Common myeloid progenitor, CD34-positive (primary cell): ENCODE measurements at regions not wholly inside any gene's neighbourhood (a gene's known extent, or its start where the extent isn't known, plus 50 kb on each side); places are given as distances from the start of the nearest gene placed in this dataset.

ENCODE experiments used
- CTCF ChIA-PET: fragments of 350-600 bp; sonication (Branson Sonifier 250); formaldehyde crosslinking; loops from one replicate; lab custom pipeline; 2021; ENCODE audit warnings: antibody characterized with exemption; lab: Charles Lee
- POLR2A ChIA-PET: fragments of 350-600 bp; sonication (Branson Sonifier 250); formaldehyde crosslinking; loops from one replicate; lab custom pipeline; 2021; ENCODE audit warnings: antibody characterized with exemption; lab: Charles Lee
- DNase-seq, 3 donors: peaks; one replicate each; pipeline versions ENCODE4 v3.0.0 to v3.0.0-alpha.2; 2013
- H3K27ac ChIP-seq, 2 experiments: 1 replicate in 1 of 2; 2 replicates in 1 of 2; pipeline ENCODE4 v1.7.0; 2013; ENCODE audit warnings: inconsistent platforms in 2 of 2, low read length in 2 of 2, mild to moderate bottlenecking in 2 of 2, low read depth in 1 of 2, moderate library complexity in 1 of 2; ENCODE audit not compliant: severe bottlenecking in 2 of 2, insufficient read depth in 1 of 2, poor library complexity in 1 of 2
- H3K27me3 ChIP-seq, 5 experiments: replicated peaks in 2 of 5; 1 replicate in 3 of 5; 2 replicates in 2 of 5; pipeline versions ENCODE4 v1.6.1 to v1.7.0; 2013; ENCODE audit warnings: low read length in 4 of 5, mild to moderate bottlenecking in 2 of 5, moderate library complexity in 2 of 5, inconsistent platforms in 1 of 5; ENCODE audit not compliant: insufficient read depth in 5 of 5, control insufficient read depth in 4 of 5
- H3K36me3 ChIP-seq, 4 experiments: 1 replicate in 2 of 4; 2 replicates in 2 of 4; pipeline versions ENCODE4 v1.6.1 to v1.7.0; 2013; ENCODE audit warnings: low read length in 3 of 4, control low read depth in 1 of 4, mild to moderate bottlenecking in 1 of 4; ENCODE audit not compliant: control insufficient read depth in 4 of 4, insufficient read depth in 4 of 4
- H3K4me1 ChIP-seq, 4 experiments: 1 replicate in 3 of 4; 2 replicates in 1 of 4; pipeline versions ENCODE4 v1.6.1 to v1.7.1; 2013; ENCODE audit warnings: low read length in 3 of 4, mild to moderate bottlenecking in 3 of 4, control low read depth in 1 of 4, inconsistent platforms in 1 of 4, moderate library complexity in 1 of 4; ENCODE audit not compliant: control insufficient read depth in 4 of 4, insufficient read depth in 4 of 4; ENCODE audit errors: control extremely low read depth in 1 of 4
- H3K4me3 ChIP-seq, 7 experiments: 1 replicate in 4 of 7; 2 replicates in 3 of 7; pipeline versions ENCODE4 v1.5.1 to v1.7.0; 2013; ENCODE audit warnings: mild to moderate bottlenecking in 7 of 7, low read length in 6 of 7, moderate library complexity in 6 of 7, inconsistent platforms in 2 of 7, low read depth in 2 of 7, control low read depth in 1 of 7; ENCODE audit not compliant: insufficient read depth in 4 of 7, control insufficient read depth in 1 of 7; ENCODE audit errors: extremely low read depth in 1 of 7
- H3K9me3 ChIP-seq, 5 experiments: 1 replicate in 4 of 5; 2 replicates in 1 of 5; pipeline versions ENCODE4 v1.6.1 to v1.7.1; 2013; ENCODE audit warnings: low read length in 4 of 5, mild to moderate bottlenecking in 2 of 5, inconsistent platforms in 1 of 5, low read depth in 1 of 5, moderate library complexity in 1 of 5; ENCODE audit not compliant: control insufficient read depth in 4 of 5, insufficient read depth in 2 of 5; ENCODE audit errors: control extremely low read depth in 1 of 5
- WGBS: methylation state at CpG from one replicate; pipeline ENCODE4 v1.1.5; 2013; ENCODE audit not compliant: insufficient coverage; 5-methylcytosine and 5-hydroxymethylcytosine counted together

DNA sequence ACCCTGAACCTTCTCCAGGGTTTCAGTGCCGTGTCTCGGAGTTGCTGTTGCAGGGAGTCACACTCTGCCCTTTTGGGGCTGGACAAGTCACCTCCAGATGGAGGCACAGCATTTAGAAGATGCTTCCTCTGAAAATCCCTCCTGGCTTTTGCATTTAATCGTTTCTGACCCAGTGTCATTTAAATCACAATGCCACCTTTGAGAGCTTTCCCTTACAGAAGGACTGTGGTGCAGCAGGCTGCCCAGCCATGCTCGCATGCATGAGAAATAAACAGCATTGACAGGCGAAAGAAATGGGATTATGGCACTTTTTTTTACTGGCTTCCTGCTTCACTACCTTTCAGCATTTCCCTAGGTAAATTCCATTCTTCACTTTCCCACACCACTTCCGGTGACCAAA lies 113.4 kb upstream of the DYRK2 start:
- 88% methylated on average over 6 of the region's 6 CpGs for WGBS
- ChIA-PET POLR2A (no interaction called here), CTCF (no interaction called here)
- Histone ChIP-seq H3K27me3 (no peaks in the 10 kb centered on the region), H3K4me3 (no peak overlapping the region), H3K4me1 (no peaks in the 10 kb centered on the region), H3K9me3 (no peaks in the 10 kb centered on the region), H3K27ac (no peak overlapping the region), H3K36me3 (no peaks in the 10 kb centered on the region)
- no peak for DNase-seq

DNA sequence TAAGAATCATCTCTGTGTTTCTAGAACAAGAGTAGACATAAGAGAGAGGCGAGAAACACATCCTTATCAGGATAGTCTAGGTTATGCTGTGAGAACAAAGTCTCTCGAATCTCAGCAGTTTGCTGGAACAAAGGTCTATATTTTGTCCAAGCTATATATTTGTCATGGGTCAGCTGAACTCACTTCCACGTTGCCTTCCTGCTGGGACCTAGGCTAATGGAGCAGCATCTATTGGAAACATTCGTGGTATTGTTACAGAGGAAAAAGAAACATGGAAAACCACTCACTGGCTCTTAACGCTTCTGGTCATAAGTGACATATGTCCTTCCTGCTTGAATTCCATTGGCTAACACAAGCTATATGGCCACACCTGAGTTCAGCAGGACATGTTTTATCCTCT lies 112.6 kb upstream of the DYRK2 start:
- no peaks in the 10 kb centered on the region for H3K36me3 ChIP-seq
- POLR2A ChIA-PET: no interaction called here
- CTCF ChIA-PET: interaction anchor here (0.6 kb wide), 1 partner anchor 82 kb away, joined by 3 read pairs; no protein-coding TSS in a partner anchor
- no peak overlapping the region for H3K4me3 ChIP-seq
- DNase-seq: no peak
- no peaks in the 10 kb centered on the region for H3K27me3 ChIP-seq
- no peaks in the 10 kb centered on the region for H3K4me1 ChIP-seq
- no peak overlapping the region for H3K27ac ChIP-seq
- no peaks in the 10 kb centered on the region for H3K9me3 ChIP-seq
- WGBS: 100% methylated on average over 5 of the region's 5 CpGs

DNA sequence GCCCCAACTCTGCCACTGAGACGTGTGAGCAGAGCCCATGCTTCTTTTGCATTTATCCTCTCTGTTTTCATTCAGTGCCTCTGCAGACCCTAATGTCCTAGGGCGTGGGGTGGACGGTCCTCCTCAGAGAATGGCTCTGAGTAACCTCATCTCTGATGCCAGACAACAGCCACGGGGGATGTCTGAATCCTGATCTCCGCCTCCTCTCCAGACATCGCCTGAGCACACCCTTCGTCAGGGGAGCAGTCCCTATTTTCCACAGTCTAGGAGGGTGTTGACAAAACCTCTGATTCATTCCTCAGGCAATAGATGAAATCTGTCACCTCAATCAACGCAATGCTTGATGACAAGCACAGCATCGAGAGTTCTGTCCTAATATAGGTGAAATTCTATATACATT lies 109.2 kb upstream of the DYRK2 start:
- H3K27me3 ChIP-seq: no peaks in the 10 kb centered on the region
- no peak for DNase-seq

DNA sequence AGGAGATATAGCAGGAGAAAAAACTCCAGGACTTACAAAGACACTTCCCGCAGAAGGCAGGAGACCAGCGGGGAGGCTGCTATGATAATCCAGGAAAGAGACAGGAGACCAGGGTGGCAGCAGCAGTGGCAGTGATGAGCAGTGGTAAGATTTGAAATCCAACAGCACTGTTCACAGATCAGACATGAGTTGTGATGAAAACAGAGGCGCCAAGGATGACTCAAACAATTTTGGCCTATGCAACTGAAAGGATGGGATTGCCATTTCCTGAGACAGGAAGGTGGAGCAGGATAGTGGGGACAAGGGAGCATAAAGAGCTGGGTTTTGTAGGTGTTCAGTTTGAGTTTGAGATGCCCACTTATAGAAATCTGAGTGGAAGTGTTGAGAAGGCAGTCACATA lies 108.6 kb upstream of the DYRK2 start:
- CTCF ChIA-PET: no interaction called here
- Histone ChIP-seq H3K36me3 (no peaks in the 10 kb centered on the region), H3K4me1 (no peaks in the 10 kb centered on the region), H3K27ac (no peak overlapping the region), H3K9me3 (no peaks in the 10 kb centered on the region), H3K27me3 (no peaks in the 10 kb centered on the region), H3K4me3 (no peak overlapping the region)
- 100% methylated on average over 3 of the region's 3 CpGs for WGBS
- POLR2A ChIA-PET: no interaction called here
- no peak for DNase-seq

More for the DNA sequence above, 109.2 kb upstream of the DYRK2 start:
- CTCF ChIA-PET: no interaction called here
- 88% methylated on average over 7 of the region's 9 CpGs for WGBS
- no peaks in the 10 kb centered on the region for H3K9me3 ChIP-seq
- POLR2A ChIA-PET: no interaction called here
- H3K4me3 ChIP-seq: no peak overlapping the region
- H3K36me3 ChIP-seq: no peaks in the 10 kb centered on the region
- H3K4me1 ChIP-seq: no peaks in the 10 kb centered on the region
- H3K27ac ChIP-seq: no peak overlapping the region

DNA sequence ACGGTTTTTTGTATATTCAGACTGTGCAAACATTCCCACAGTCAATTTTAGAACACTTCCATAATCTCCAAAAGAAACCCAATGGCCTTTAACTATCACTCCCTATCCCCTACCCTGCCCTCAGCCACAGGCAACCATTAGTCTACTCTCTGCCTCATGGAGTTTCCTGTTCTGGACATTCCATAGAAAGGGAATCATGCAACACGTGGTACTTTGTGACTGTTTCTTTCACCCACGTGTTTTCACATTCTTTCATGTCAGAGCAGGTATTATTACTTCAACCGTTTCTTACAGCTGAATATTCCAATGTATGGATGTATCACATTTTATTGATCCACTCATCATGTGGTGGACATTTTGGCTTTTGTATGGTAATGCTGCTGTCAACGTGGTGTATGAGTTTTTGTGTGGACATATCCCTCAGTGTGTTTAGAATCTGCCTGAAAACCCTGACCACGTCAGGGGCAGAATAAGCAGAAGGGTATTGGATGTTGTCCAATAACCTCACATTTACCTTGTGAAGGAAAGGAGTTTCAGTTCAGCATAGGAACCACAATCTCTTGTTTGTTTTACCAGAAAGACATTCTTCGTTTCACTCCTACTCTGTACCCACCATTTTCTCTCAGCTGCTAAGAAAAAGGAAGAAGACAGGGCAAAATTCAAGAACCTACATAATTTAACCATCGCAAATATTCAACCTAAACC lies 107.5 kb upstream of the DYRK2 start:
- POLR2A ChIA-PET: no interaction called here

DNA sequence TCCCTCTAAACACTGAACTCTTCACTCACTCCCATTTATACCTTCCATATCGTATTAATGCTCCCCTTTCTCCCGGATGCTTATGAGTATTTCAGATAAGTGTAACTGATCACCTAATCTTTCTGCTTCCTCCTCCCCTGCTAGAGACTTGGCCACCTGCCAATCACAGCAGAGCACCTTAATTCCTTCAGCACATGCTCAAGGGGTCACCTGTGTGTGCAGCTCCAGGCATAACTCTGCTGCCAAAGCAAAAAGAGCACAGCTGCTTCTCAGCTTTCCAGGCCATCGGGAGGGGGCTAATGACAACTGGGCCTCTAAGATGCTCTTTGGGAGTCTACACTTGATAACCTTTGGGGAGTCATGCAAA lies 106.9 kb upstream of the DYRK2 start:
- Histone ChIP-seq H3K27me3 (no peaks in the 10 kb centered on the region), H3K4me3 (no peak overlapping the region), H3K9me3 (no peaks in the 10 kb centered on the region), H3K36me3 (no peaks in the 10 kb centered on the region), H3K4me1 (peaks cover 0 to 2% (median 0%) of the 10 kb centered on the region in 4 experiments), H3K27ac (no peak overlapping the region)
- DNase-seq: no peak
- CTCF ChIA-PET: no interaction called here
- POLR2A ChIA-PET: no interaction called here
- 90% methylated on average over 2 of the region's 3 CpGs for WGBS

More for the DNA sequence above, 107.5 kb upstream of the DYRK2 start:
- no peak for DNase-seq
- no peaks in the 10 kb centered on the region for H3K27me3 ChIP-seq
- peaks cover 0 to 2% (median 0%) of the 10 kb centered on the region in 4 experiments for H3K4me1 ChIP-seq
- H3K27ac ChIP-seq: no peak overlapping the region
- 87% methylated on average over 3 of the region's 8 CpGs for WGBS
- H3K9me3 ChIP-seq: no peaks in the 10 kb centered on the region
- CTCF ChIA-PET: no interaction called here
- H3K36me3 ChIP-seq: no peaks in the 10 kb centered on the region
- no peak overlapping the region for H3K4me3 ChIP-seq

DNA sequence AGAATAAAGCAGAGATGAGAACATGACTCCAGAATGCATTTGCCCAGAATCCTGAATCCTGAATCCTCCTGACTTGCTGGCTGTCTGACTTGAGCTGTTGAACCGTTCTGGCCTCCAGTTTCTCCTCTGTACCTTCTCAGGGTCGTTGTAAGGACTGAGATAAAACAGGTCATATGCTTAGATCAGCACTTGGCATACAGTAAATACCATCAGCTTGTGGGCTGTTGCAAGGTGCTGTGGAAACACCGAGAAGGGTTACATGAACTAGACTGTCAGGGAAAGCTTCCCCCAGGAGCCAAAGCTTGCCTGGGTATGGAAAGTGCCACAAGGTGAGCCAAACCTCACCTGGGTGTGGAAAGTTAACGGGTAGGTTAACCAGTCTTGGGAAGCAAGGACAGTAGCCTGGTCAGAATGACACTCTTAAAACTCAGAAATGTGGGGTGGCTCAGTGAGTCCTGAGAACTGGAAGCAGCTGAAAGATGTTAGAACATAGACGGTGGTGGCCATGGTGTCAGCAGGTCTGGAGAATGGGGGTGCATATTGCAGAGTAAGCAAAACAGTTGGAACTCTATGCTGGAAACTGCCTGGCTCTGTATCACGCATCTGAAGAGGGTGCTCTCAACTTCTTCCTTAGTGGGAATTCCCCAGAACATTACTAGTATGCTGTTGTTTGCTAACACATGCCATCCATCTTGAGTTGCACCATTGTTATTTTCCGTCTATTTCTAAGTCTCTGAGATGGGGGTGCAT lies 105.3 kb upstream of the DYRK2 start:
- 95% methylated on average over 7 of the region's 7 CpGs for WGBS
- no peak for DNase-seq
- Histone ChIP-seq H3K9me3 (no peaks in the 10 kb centered on the region), H3K36me3 (no peaks in the 10 kb centered on the region), H3K4me1 (peaks cover 0 to 2% (median 0%) of the 10 kb centered on the region in 4 experiments), H3K27me3 (no peaks in the 10 kb centered on the region), H3K4me3 (no peak overlapping the region), H3K27ac (no peak overlapping the region)
- ChIA-PET POLR2A (no interaction called here), CTCF (no interaction called here)
